ENCODE measurements at regions not wholly inside any gene's neighbourhood (a gene's known extent, or its start where the extent isn't known, plus 50 kb on each side); places are given as distances from the start of the nearest gene placed in this dataset.

DNA sequence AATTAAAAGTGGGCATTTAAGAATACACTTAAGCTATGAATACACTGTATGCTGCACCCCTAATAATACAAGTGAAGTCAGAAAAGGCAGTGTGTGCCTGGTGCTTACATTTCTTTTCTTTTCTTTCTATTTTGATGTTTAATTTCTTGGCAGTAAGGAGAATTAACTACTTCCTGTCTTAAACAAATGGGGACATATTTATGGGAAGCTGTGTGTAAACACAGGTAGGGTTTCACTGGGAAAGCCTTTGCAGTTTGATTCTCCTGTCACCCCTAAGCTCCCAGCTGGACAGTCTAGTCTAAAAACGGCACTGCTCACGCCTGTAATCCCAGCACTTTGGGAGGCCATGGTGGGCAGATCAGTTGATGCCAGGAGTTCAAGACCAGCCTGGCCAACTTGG lies 146.0 kb downstream of the MIS18A start:
- no peak for DNase-seq

DNA sequence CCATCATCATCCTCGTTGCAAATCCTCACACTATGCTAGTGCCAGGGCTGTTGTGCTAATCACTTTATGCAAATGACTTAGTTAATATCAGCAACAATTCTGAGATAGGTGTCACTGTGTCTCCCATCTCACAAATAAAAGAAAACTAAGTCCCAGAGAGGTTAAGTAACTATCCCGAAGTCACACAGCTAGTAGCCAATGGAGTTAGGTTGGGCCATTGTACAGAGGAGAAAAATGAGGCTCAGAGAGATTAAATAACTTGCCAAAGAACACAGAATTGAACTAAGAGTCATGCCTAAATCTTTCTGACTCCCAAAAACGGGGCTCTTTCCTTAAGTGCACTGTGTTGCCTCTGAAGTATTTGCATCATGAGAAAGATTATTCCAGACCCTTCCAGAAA lies 146.4 kb downstream of the MIS18A start:
- DNase-seq: no peak

DNA sequence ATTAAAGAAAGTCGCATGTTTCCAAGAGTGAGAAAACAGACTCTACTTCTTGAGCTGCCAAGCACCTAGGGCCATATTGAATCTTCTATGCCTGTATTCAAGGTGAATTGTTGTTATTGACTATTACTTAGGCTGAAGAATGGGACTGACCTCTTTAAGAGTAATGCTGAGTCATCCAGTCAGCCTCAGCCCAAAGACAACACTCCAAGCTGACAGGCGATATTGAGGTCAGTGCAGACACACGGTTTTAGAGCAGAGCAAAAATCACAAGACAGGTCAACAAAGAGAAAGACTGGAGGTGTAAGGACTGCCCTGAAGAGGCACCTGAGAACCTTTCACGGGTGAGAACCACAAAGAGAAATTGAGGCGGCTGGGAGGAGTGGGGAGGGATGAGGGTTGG lies 146.9 kb downstream of the MIS18A start:
- peak; percentile 12 for DNase-seq

GRCh38 chr21:32131164-32131563 lies 147.7 kb downstream of the MIS18A start:
- no peak for DNase-seq

DNA sequence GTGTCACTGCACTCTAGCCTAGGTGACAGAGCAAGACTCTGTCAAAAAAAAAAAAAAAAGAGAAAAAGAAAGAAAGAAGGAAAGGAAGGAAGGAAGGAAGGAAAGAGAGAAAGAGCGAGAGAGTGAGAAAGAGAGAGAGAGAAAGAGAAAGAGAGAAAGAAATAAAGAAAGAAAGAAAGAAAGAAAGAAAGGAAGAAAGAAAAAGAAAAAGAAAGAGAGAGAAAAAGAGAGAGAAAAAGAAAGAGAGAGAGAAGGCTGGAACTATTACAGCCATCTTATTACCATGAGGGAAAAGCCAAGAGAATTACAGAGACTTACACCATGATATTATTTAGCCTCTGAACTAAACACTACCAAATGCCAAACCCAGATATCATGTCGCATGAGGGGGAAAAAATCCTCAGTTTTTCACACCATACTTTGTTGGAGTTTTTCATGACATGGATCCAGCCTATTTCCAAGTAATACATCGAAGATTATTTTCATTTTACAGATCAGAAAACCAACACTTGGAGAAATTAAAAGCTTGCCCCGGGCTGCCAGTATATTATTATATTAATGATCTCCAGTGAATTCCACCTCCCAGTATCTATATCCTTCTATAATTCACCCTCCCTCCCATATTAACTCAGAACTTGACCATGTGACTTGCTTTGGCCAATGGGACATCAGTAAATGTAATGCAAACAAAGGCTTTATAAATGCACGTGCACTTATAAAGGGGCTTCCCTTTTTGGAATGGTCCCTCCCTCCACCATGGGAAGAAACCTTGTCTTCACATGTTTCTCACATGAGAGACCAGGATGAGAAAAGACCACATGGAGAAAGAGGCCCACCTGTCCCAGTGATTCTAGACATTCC lies 148.6 kb downstream of the MIS18A start:
- no peak for DNase-seq

DNA sequence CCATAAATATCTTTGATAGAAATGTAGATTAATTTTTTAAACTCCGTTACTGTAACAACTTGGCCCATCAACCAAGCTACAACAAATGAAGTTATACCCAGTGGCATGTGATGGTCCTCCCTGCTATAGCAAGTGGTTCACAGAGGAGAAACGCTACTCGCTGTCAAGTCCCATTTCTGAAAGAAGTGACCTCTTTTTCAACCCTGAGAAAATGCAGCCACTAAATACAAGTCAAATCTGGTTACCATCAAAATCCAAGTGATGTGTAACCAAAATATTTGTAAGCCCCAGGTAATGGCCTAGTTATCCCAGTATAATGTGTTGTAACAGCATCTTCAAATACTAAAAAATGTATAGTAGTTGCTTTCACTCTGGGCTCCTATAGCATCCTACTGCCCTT lies 151.8 kb downstream of the MIS18A start:
- DNase-seq: no peak

- DNase-seq: no peak
Observed at GRCh38 chr21:32122082-32122481, 156.8 kb downstream of the MIS18A start.

GRCh38 chr21:32120230-32120629 lies 158.6 kb downstream of the MIS18A start:
- no peak for DNase-seq

- no peak for DNase-seq
Observed at GRCh38 chr21:32119811-32120210, 159.0 kb downstream of the MIS18A start.

GRCh38 chr21:32119389-32119788 lies 159.5 kb downstream of the MIS18A start:
- no peak for DNase-seq

DNA sequence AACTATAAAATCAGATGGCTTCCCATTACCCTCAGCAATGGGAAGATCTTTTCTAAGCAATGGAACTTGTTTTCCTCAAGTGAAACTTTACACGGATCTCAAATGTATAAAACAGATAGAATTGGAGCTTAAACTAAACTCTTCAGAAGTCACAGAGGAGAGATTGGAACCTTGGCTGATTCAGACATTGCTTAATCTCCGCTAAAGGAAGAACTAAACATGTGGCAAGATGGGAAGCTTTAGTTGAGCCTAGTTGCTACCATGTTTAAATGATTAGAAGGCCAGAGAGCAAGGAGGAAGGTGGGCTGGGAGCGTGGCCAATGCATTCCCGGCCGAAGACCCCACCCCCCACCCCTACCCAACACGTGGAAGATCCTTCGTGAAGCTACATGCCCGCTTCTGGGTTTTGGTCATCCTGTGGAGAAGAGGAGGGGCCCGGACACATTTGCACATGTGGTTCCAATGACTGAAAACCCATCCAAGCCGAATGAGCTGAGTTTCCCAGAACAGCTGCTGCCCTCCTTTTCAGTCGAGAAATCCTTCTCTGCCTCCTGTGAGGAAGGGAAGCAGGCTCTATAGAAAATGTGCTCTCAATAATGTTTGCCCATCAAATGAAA lies 164.3 kb downstream of the MIS18A start:
- no peak for DNase-seq

GRCh38 chr21:32113486-32113885 lies 165.4 kb downstream of the MIS18A start:
- DNase-seq: no peak

DNA sequence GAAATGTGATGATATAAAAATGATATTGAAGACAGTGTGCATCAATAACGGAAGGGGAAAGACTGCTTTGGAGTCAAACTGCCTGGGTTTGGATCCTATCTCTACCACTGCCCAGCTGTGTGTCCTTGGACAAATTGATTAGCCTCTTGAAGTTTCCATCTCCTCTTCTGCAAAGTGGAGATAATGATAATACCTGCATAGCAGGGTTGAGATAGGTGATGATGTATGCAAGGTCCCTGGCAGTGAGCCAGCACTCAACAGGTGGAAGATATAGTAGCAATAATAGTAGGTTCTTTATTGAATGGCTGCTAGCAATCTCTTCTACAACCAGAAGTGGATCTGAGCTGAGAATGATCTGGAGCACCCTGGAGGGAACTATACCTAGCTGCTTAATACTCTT lies 166.7 kb downstream of the MIS18A start:
- DNase-seq: no peak

DNA sequence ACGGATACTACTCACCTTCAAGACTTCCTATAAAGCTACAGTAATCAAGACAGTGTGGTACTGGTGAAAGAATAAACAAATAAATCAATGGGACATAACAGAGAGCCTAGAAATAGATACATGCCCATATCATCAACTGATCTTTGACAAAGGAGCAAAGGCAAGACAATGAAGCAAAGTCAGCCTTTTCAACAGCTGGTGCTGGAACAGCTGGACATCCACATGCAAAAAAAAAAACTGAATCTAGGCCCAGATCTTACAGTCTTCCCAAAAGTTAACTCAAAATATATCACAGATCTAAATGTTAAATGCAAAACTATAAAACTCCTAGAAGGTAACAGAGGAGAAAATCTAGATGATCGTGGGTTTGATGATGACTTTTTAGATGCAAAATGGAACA lies 170.3 kb downstream of the MIS18A start:
- DNase-seq: no peak

DNA sequence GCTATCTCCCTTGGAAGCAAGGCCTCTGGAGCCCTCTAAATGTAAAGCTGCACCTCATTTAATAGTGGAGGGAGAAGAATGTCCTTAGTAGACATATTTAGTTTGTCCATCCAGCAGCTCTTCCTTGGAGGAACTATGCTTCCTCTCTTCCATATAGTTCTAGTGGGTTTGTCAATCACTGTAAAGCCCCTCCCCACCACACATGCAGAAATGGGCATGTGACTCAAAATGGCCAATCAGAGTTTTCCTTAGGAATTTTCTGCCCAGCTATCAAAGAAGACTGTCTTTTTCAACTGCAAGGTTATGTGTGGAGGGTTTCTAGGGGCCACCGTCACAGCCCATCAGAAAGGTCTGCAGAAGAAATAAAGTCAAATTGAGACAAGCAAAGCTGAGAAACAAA lies 175.5 kb downstream of the MIS18A start:
- DNase-seq: no peak

GRCh38 chr21:32102426-32102825 lies 176.4 kb downstream of the MIS18A start:
- no peak for DNase-seq

DNA sequence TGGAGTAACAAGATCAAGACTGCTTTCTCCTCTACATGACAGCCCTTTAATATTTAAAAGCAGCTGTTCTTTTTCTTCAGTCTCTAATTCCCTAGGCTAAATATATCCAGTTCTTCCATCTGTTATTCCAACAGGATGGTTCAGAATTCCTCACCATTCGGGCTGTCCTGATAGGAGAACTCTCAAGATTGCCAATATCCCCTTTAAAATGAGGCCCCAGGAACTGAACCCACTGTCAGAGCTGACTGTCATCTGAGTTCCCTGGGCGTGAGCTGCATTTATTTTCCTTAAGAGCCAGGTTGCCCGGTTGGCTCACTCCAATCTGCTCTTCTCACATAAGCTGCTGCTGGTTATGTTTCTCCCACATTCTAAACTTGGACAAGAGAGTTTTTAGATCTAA lies 177.6 kb downstream of the MIS18A start:
- DNase-seq: no peak

GRCh38 chr21:32100423-32100822 lies 178.4 kb downstream of the MIS18A start:
- no peak for DNase-seq

- no peak for DNase-seq
Observed at GRCh38 chr21:32099812-32100416, 178.9 kb downstream of the MIS18A start.

DNA sequence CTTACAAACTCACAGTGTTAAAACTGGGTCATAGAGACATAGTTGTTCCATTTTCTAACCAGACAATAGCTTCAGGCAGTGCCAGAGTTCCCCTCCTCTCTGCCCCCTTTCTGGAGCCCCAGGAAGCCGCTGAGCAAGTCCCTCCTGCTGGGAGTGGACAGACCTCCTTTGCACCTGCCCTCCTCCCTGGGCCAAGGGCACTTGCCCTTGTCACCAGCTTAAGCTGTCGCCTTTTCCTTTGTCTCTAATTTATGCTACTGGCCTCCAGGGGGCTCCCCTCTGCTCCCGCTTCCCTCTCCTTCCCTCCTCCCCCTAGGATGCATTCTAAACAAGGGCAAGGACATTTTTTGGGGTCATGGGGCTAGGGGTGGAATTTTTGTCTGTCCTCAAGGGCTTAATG lies 182.4 kb downstream of the MIS18A start:
- DNase-seq: peak; percentile 52

- peak; percentile 42 for DNase-seq
Observed at GRCh38 chr21:32094804-32095203, 184.0 kb downstream of the MIS18A start.

- DNase-seq: no peak
Observed at GRCh38 chr21:32093646-32094462, 185.0 kb downstream of the MIS18A start.

GRCh38 chr21:32090956-32091355 lies 187.9 kb downstream of the MIS18A start:
- no peak for DNase-seq
